Keratinocyte (primary cell): ENCODE measurements at regions not wholly inside any gene's neighbourhood (a gene's known extent, or its start where the extent isn't known, plus 50 kb on each side); places are given as distances from the start of the nearest gene placed in this dataset.

Experiments used
- DNase-seq: peaks from one replicate; pipeline ENCODE4 v3.0.0-alpha.2; 2011; ENCODE audit warnings: low read depth, missing footprints, low spot score
- FAIRE-seq: peaks from 2 replicates; lab custom pipeline; 2011; peaks lifted over from hg19 to GRCh38; lab: Jason Lieb, UNC
- H2AFZ ChIP-seq: 2 replicates; pipeline ENCODE4 v1.6.0; 2012; ENCODE audit warnings: low read length, control low read depth, inconsistent platforms; ENCODE audit not compliant: control insufficient read depth
- H3K27ac ChIP-seq: 2 replicates; pipeline ENCODE4 v1.5.1; 2011; ENCODE audit warnings: low read length; ENCODE audit not compliant: control insufficient read depth, insufficient read depth
- H3K27me3 ChIP-seq: 3 replicates; pipeline ENCODE4 v1.6.0; 2011; ENCODE audit warnings: low read length; ENCODE audit not compliant: control insufficient read depth, insufficient read depth; ENCODE audit errors: extremely low read depth
- H3K36me3 ChIP-seq, 2 experiments: 2 replicates in 1 of 2; 3 replicates in 1 of 2; pipeline ENCODE4 v1.5.1; 2011; ENCODE audit warnings: low read length in 2 of 2, mild to moderate bottlenecking in 1 of 2; ENCODE audit not compliant: control insufficient read depth in 2 of 2, insufficient read depth in 2 of 2; ENCODE audit errors: extremely low read depth in 1 of 2
- H3K4me1 ChIP-seq: 3 replicates; pipeline ENCODE4 v1.5.1; 2011; ENCODE audit warnings: low read length; ENCODE audit not compliant: control insufficient read depth, insufficient read depth; ENCODE audit errors: extremely low read depth
- H3K4me2 ChIP-seq: 3 replicates; pipeline ENCODE4 v1.6.0; 2011; ENCODE audit warnings: low read depth, low read length; ENCODE audit not compliant: control insufficient read depth, insufficient read depth; ENCODE audit errors: extremely low read depth
- H3K4me3 ChIP-seq, 3 experiments: fragments of 200-600 bp in 1 of 3; sonication (generic) in 1 of 3; 2 replicates in 2 of 3; 3 replicates in 1 of 3; pipeline ENCODE4 v1.5.1; 2011 to 2016; ENCODE audit warnings: low read length in 3 of 3, mild to moderate bottlenecking in 3 of 3, control low read depth in 2 of 3, inconsistent platforms in 1 of 3, low read depth in 1 of 3, mixed read lengths in 1 of 3, mixed run types in 1 of 3, moderate library complexity in 1 of 3; ENCODE audit not compliant: control insufficient read depth in 2 of 3, insufficient read depth in 2 of 3; ENCODE audit errors: extremely low read depth in 1 of 3
- H3K79me2 ChIP-seq: 2 replicates; pipeline ENCODE4 v1.6.0; 2012; ENCODE audit warnings: low read length; ENCODE audit not compliant: control insufficient read depth, insufficient read depth
- H3K9ac ChIP-seq: 3 replicates; pipeline ENCODE4 v1.6.0; 2011; ENCODE audit warnings: low read length; ENCODE audit not compliant: control insufficient read depth, insufficient read depth; ENCODE audit errors: extremely low read depth
- H3K9me1 ChIP-seq: 3 replicates; pipeline ENCODE4 v1.6.0; 2011; ENCODE audit warnings: low read length; ENCODE audit not compliant: control insufficient read depth, insufficient read depth; ENCODE audit errors: extremely low read depth
- H3K9me3 ChIP-seq: 2 replicates; pipeline ENCODE4 v1.5.1; 2012; ENCODE audit warnings: low read depth, low read length; ENCODE audit not compliant: control insufficient read depth
- H4K20me1 ChIP-seq: 3 replicates; pipeline ENCODE4 v1.6.0; 2011; ENCODE audit warnings: low read length; ENCODE audit not compliant: control insufficient read depth, insufficient read depth; ENCODE audit errors: extremely low read depth
- CTCF ChIP-seq, 3 experiments: IDR thresholded peaks in 1 of 3; conservative IDR thresholded peaks in 1 of 3; optimal IDR thresholded peaks in 1 of 3; 2 replicates in 2 of 3; 3 replicates in 1 of 3; pipeline versions ENCODE3 to v1.5.1; 2011; ENCODE audit warnings: low read length in 3 of 3, mild to moderate bottlenecking in 3 of 3, moderate library complexity in 2 of 3, control low read depth in 1 of 3, inconsistent platforms in 1 of 3; ENCODE audit not compliant: insufficient read depth in 2 of 3; ENCODE audit errors: extremely low read depth in 1 of 3
- EZH2 ChIP-seq: IDR thresholded peaks from one replicate; pipeline ENCODE4 v1.6.1; 2012; ENCODE audit warnings: inconsistent platforms, mild to moderate bottlenecking, low read length, moderate library complexity
- dilution Hi-C: fragments of 300-500 bp; cut with MboI; formaldehyde crosslinking; loops from one replicate; pipeline ENCODE4 v1.7.0; 2020; ENCODE audit warnings: low sequenced_read_pairs; ENCODE audit not compliant: extremely low pct_ligation_motif_present

DNA sequence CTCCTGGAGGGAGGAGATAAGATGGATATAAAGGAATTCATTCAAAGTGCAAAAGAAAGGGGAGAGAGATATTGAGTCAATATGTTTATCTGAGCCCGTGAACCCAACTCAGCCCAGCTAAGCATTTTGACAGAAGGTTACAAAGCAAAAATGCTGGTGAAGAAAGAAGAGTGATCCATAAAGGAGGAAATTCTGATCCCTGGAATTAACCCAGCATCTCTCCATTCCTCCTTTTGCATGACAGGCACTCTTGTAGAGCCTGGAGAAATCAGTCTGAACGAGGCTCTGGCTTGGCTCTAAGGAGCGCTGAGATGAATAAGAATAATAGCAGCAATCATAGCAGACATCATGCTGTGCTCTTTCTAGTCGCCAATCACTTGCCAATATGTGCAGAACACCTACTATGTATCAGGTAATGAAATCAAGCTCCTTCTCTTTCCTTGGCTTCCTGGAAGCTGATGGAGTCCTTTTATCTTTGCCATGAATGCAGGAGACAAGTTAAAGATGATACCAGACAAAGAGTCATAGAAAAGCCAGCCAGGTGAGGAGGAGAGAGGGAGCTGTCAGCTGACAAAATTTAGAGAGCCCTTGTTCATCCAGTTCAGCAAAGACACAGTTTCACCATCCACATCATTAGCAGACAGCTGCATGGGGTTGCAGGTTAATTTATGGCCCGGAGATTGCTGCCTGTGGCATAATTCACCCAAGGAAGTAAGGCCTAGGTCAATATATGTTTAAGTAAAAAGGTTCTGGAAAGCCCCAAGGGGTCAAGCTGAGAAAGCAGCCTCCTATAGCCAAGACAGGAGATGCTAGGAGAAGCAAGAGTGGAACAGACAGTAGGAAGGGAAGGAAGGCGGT is 476.5 kb upstream of the TBX3 start:
- Histone ChIP-seq H4K20me1 (no peaks in the 10 kb centered on the region), H3K9ac (no peak overlapping the region), H3K9me1 (no peaks in the 10 kb centered on the region), H3K9me3 (no peaks in the 10 kb centered on the region), H2AFZ (no peak overlapping the region), H3K4me3 (no peak overlapping the region), H3K27ac (no peak overlapping the region), H3K79me2 (no peaks in the 10 kb centered on the region), H3K36me3 (no peaks in the 10 kb centered on the region), H3K4me1 (peaks cover 26% of the 10 kb centered on the region), H3K4me2 (no peak overlapping the region), H3K27me3 (no peaks in the 10 kb centered on the region)
- DNase-seq: no peak
- FAIRE-seq: peak; percentile 29
- dilution Hi-C loops: no loop called here
- TF ChIP-seq CTCF (optimal IDR thresholded peaks at IDR 0.05 in 1 of 3, IDR thresholded peaks at IDR 0.05 in 1 of 3, conservative IDR thresholded peaks at IDR 0.05 in 1 of 3; ENCODE audit: extremely low read depth in 1 of 3, insufficient read depth in 2 of 3, low read length in 3 of 3): no peak
- TF ChIP-seq EZH2: no peak

DNA sequence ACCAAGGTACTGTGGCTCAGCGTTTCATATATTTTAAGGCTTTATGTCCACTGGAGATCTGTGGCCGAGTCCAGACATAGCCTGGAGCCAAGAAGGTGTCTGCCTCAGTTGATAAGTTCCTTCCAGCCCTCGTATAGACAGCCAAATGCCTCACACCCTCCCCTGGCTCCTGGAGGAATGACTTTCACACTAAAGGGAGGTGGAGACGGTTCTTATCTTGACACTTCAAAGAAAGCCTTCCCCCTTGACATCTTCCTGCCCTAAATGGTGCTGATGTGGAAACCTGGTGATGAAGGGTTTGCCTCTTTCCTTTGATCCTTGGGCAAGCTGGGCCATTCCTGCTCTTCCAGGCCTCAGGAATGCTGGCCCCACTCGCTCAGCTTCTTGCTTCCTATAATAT is 474.8 kb upstream of the TBX3 start:
- no peak overlapping the region for H3K27ac ChIP-seq
- no peak overlapping the region for H3K9ac ChIP-seq
- DNase-seq (no peak), FAIRE-seq (no peak)
- H3K4me2 ChIP-seq: peak overlapping the region; percentile 17
- H3K79me2 ChIP-seq: no peaks in the 10 kb centered on the region
- no peaks in the 10 kb centered on the region for H3K9me3 ChIP-seq
- no peaks in the 10 kb centered on the region for H3K27me3 ChIP-seq
- no peak overlapping the region for H3K4me3 ChIP-seq
- H3K36me3 ChIP-seq: no peaks in the 10 kb centered on the region
- dilution Hi-C loops: no loop called here
- no peaks in the 10 kb centered on the region for H3K9me1 ChIP-seq
- H3K4me1 ChIP-seq: peaks cover 30% of the 10 kb centered on the region
- no peaks in the 10 kb centered on the region for H4K20me1 ChIP-seq
- TF ChIP-seq EZH2 (no peak), CTCF (optimal IDR thresholded peaks at IDR 0.05 in 1 of 3, IDR thresholded peaks at IDR 0.05 in 1 of 3, conservative IDR thresholded peaks at IDR 0.05 in 1 of 3; ENCODE audit: extremely low read depth in 1 of 3, insufficient read depth in 2 of 3, low read length in 3 of 3) (no peak)
- H2AFZ ChIP-seq: peak overlapping the region; percentile 8
